HCT116 (cell line): ENCODE measurements at regions not wholly inside any gene's neighbourhood (a gene's known extent, or its start where the extent isn't known, plus 50 kb on each side); places are given as distances from the start of the nearest gene placed in this dataset.

Source experiments
- ATAC-seq: fragments of 200-7000 bp; cut with Tn5 transposase; 2 replicates; pipeline ENCODE4 v1.9.1; 2020; ENCODE audit warnings: mild to moderate bottlenecking, moderate library complexity
- BruUV-seq: library from RNA; stranded (reverse); fragments of 400-500 nt; replicated peaks from 2 replicates; lab custom pipeline; 2021; lab: Mats Ljungman, UMichigan
- CTCF ChIA-PET: fragments of 300-600 bp; sonication (Branson Sonifier 250); formaldehyde crosslinking; loops from one replicate; lab custom pipeline; 2021; ENCODE audit warnings: antibody characterized with exemption; lab: Charles Lee
- POLR2A ChIA-PET: fragments of 300-600, 350-600 bp; sonication (Branson Sonifier 250); formaldehyde crosslinking; loops from one replicate; lab custom pipeline; 2021; ENCODE audit warnings: antibody characterized with exemption; lab: Charles Lee
- RAD21 ChIA-PET, 2 experiments: fragments of 300-600 bp; sonication (Branson Sonifier 250); formaldehyde crosslinking; loops; one replicate each; lab custom pipeline; 2023; ENCODE audit warnings: low total read pairs in 2 of 2; ENCODE audit not compliant: uncharacterized antibody in 2 of 2, unreplicated experiment in 2 of 2, low non-redundant PET in 1 of 2; lab: Charles Lee
- DNase-seq: peaks from one replicate; pipeline ENCODE4 v3.0.0-alpha.2; 2010; ENCODE audit warnings: low read depth, low spot score
- H2AFZ ChIP-seq: fragments of 200-600 bp; shearing (Covaris generic), sonication (generic); 2 replicates; pipeline ENCODE4 v1.6.1; 2017; ENCODE audit warnings: low read depth, mixed run types, mixed read lengths, antibody characterized with exemption, low read length; ENCODE audit not compliant: poor library complexity, severe bottlenecking
- H3K27ac ChIP-seq: 2 replicates; pipeline ENCODE4 v1.5.1; 2012; ENCODE audit warnings: low read depth, low read length
- H3K27me3 ChIP-seq: fragments of 200-600 bp; sonication (generic); 2 replicates; pipeline ENCODE4 v1.6.1; 2016; ENCODE audit warnings: mixed run types, low read length, mixed read lengths; ENCODE audit not compliant: insufficient read depth
- H3K36me3 ChIP-seq, 2 experiments: fragments of 200-500 bp in 1 of 2; fragments of 200-600 bp in 1 of 2; sonication (Bioruptor generic) in 1 of 2; sonication (generic) in 1 of 2; 2 replicates each; pipeline versions ENCODE4 v1.5.1 to v1.6.1; 2014 to 2016; ENCODE audit warnings: low read length in 2 of 2, inconsistent platforms in 1 of 2, mixed read lengths in 1 of 2, mixed run types in 1 of 2; ENCODE audit not compliant: insufficient read depth in 2 of 2, control insufficient read depth in 1 of 2
- H3K4me1 ChIP-seq, 2 experiments: fragments of 200-600 bp in 1 of 2; sonication (generic) in 1 of 2; 2 replicates each; pipeline versions ENCODE4 v1.5.1 to v1.6.1; 2012 to 2017; ENCODE audit warnings: low read length in 2 of 2, inconsistent platforms in 1 of 2, mild to moderate bottlenecking in 1 of 2, mixed read lengths in 1 of 2, mixed run types in 1 of 2, moderate library complexity in 1 of 2; ENCODE audit not compliant: insufficient read depth in 2 of 2, control insufficient read depth in 1 of 2
- H3K4me2 ChIP-seq: fragments of 200-600 bp; sonication (generic); 2 replicates; pipeline ENCODE4 v1.6.1; 2017; ENCODE audit warnings: mixed run types, low read length, mixed read lengths
- H3K4me3 ChIP-seq, 2 experiments: fragments of 200-600 bp in 1 of 2; sonication (generic) in 1 of 2; replicated peaks in 1 of 2; 2 replicates each; pipeline ENCODE4 v1.5.1; 2011 to 2016; ENCODE audit warnings: low read length in 2 of 2, control low read depth in 1 of 2, low read depth in 1 of 2, mild to moderate bottlenecking in 1 of 2, mixed read lengths in 1 of 2, mixed run types in 1 of 2
- H3K79me2 ChIP-seq: fragments of 200-600 bp; sonication (generic); 2 replicates; pipeline ENCODE4 v1.6.1; 2017; ENCODE audit warnings: mild to moderate bottlenecking, mixed run types, low read length, moderate library complexity, mixed read lengths; ENCODE audit not compliant: insufficient read depth
- H3K9ac ChIP-seq: fragments of 200-600 bp; sonication (generic); 2 replicates; pipeline ENCODE4 v1.6.1; 2016; ENCODE audit warnings: low read length, mixed read lengths
- H3K9me2 ChIP-seq: fragments of 200-600 bp; sonication (generic), shearing (Covaris generic); 2 replicates; pipeline ENCODE4 v1.6.1; 2017; ENCODE audit warnings: mixed run types, mild to moderate bottlenecking, moderate library complexity; ENCODE audit not compliant: insufficient read depth
- H3K9me3 ChIP-seq, 2 experiments: fragments of 200-500 bp in 1 of 2; fragments of 200-600 bp in 1 of 2; sonication (Bioruptor generic) in 1 of 2; sonication (generic) in 1 of 2; 2 replicates each; pipeline ENCODE4 v1.6.1; 2014 to 2017; ENCODE audit warnings: low read length in 2 of 2, mixed read lengths in 2 of 2, inconsistent platforms in 1 of 2, low read depth in 1 of 2, mild to moderate bottlenecking in 1 of 2, mixed run types in 1 of 2, moderate library complexity in 1 of 2; ENCODE audit not compliant: control insufficient read depth in 1 of 2, insufficient read depth in 1 of 2
- H4K20me1 ChIP-seq: fragments of 200-600 bp; sonication (generic), shearing (Covaris generic); 2 replicates; pipeline ENCODE4 v1.6.1; 2017; ENCODE audit warnings: mixed run types, mild to moderate bottlenecking, moderate library complexity; ENCODE audit not compliant: insufficient read depth
- CBX3 ChIP-seq: IDR thresholded peaks from 2 replicates; pipeline ENCODE4 v1.6.1; 2012; ENCODE audit warnings: low read depth
- EGR1 ChIP-seq: IDR thresholded peaks from 2 replicates; pipeline ENCODE4 v1.6.1; 2012; ENCODE audit warnings: low read depth
- ELF1 ChIP-seq: IDR thresholded peaks from 2 replicates; pipeline ENCODE4 v1.6.1; 2012; ENCODE audit warnings: low read depth, borderline replicate concordance
- FOSL1 ChIP-seq: IDR thresholded peaks from 2 replicates; pipeline ENCODE4 v1.6.1; 2012; ENCODE audit warnings: low read depth
- POLR2A ChIP-seq: IDR thresholded peaks from 2 replicates; pipeline ENCODE4 v1.7.0; 2011; ENCODE audit warnings: borderline replicate concordance; ENCODE audit not compliant: insufficient read depth, insufficient read length; ENCODE audit errors: extremely low read depth
- POLR2AphosphoS5 ChIP-seq: IDR thresholded peaks from 2 replicates; pipeline ENCODE4 v1.6.1; 2011; ENCODE audit warnings: mild to moderate bottlenecking, low read depth, low read length, moderate library complexity
- SRF ChIP-seq: IDR thresholded peaks from 2 replicates; pipeline ENCODE4 v1.6.1; 2012; ENCODE audit warnings: low read depth
- TCF7L2 ChIP-seq: IDR thresholded peaks from 2 replicates; pipeline ENCODE4 v1.7.0; 2011; ENCODE audit warnings: borderline replicate concordance, inconsistent platforms; ENCODE audit not compliant: insufficient read depth, insufficient read length; ENCODE audit errors: extremely low read depth
- YY1 ChIP-seq: IDR thresholded peaks from 2 replicates; pipeline ENCODE4 v1.6.1; 2011; ENCODE audit warnings: low read length, low read depth, moderate library complexity, mild to moderate bottlenecking; ENCODE audit not compliant: insufficient replicate concordance; ENCODE audit errors: extremely low read depth
- ZFX ChIP-seq: fragments of 450-650 bp; IDR thresholded peaks from 2 replicates; pipeline ENCODE4 v1.6.1; 2017
- ZNF274 ChIP-seq: fragments of 200-500 bp; sonication (Bioruptor generic); IDR thresholded peaks from 2 replicates; pipeline ENCODE4 v1.6.1; 2014; ENCODE audit warnings: mild to moderate bottlenecking, low read depth, low read length, inconsistent platforms
- intact Hi-C: fragments of 100-400 bp; cut with micrococcal nuclease; formaldehyde crosslinking; loops from 2 replicates; pipeline ENCODE4 v1.10.0; 2022
- TF ChIP-seq, protein P1 (sequence below): IDR thresholded peaks from 2 replicates; pipeline ENCODE4 v1.6.1; 2012
- TF ChIP-seq, protein P2 (sequence below), 3 experiments: fragments of 200-600 bp in 1 of 3; sonication (generic) in 1 of 3; IDR thresholded peaks in 2 of 3; conservative IDR thresholded peaks in 1 of 3; 2 replicates each; pipeline ENCODE4 v1.5.1; 2012 to 2017; ENCODE audit warnings: low read depth in 2 of 3, low read length in 2 of 3, antibody characterized with exemption in 1 of 3, borderline replicate concordance in 1 of 3, control low read depth in 1 of 3, mild to moderate bottlenecking in 1 of 3, mixed read lengths in 1 of 3, mixed run types in 1 of 3, moderate library complexity in 1 of 3; ENCODE audit not compliant: insufficient read depth in 1 of 3

DNA sequence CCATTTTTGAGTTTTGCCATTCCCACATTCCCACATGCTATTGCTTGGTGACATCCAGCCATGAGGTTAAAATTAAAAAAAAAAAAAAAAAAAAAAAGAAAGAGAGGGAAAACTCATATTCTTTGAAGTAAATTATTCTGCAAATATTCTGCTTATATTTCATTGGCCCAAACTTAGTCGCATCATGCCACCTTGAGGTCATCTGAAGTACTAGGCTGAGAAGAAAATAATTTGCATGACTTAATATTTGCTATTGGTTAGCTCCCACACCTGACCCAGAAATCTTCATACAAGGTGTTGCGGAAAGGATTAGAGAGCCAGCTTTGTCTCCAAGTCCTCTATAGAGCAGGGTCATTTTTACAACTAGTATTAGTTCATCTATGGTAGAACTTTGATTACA, 2206.0 kb downstream of the MRPL39 start:
- ChIA-PET CTCF (no interaction called here), RAD21 (no interaction called here), POLR2A (no interaction called here)
- TF ChIP-seq, protein P1, sequence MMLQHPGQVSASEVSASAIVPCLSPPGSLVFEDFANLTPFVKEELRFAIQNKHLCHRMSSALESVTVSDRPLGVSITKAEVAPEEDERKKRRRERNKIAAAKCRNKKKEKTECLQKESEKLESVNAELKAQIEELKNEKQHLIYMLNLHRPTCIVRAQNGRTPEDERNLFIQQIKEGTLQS: no peak
- no peak for TF ChIP-seq ELF1
- TF ChIP-seq, protein P2, sequence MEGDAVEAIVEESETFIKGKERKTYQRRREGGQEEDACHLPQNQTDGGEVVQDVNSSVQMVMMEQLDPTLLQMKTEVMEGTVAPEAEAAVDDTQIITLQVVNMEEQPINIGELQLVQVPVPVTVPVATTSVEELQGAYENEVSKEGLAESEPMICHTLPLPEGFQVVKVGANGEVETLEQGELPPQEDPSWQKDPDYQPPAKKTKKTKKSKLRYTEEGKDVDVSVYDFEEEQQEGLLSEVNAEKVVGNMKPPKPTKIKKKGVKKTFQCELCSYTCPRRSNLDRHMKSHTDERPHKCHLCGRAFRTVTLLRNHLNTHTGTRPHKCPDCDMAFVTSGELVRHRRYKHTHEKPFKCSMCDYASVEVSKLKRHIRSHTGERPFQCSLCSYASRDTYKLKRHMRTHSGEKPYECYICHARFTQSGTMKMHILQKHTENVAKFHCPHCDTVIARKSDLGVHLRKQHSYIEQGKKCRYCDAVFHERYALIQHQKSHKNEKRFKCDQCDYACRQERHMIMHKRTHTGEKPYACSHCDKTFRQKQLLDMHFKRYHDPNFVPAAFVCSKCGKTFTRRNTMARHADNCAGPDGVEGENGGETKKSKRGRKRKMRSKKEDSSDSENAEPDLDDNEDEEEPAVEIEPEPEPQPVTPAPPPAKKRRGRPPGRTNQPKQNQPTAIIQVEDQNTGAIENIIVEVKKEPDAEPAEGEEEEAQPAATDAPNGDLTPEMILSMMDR (IDR thresholded peaks at IDR 0.05 in 2 of 3, conservative IDR thresholded peaks at IDR 0.05 in 1 of 3; ENCODE audit: borderline replicate concordance in 1 of 3, insufficient read depth in 1 of 3, low read depth in 2 of 3, low read length in 2 of 3): peak in 1 of 3 experiments; percentile 16; a peak in 1 of 6 replicates
- H4K20me1 ChIP-seq: no peaks in the 10 kb centered on the region
- no peak for DNase-seq
- no peaks in the 10 kb centered on the region for H3K36me3 ChIP-seq
- no peak overlapping the region for H3K9ac ChIP-seq
- H3K9me3 ChIP-seq: peaks cover 10 to 11% of the 10 kb centered on the region in 2 experiments; a peak in 3 of 4 replicates
- H3K27me3 ChIP-seq: no peaks in the 10 kb centered on the region
- no peak for ATAC-seq
- no peak overlapping the region for H3K4me3 ChIP-seq
- no peaks in the 10 kb centered on the region for H3K4me1 ChIP-seq
- no TSS peak for BruUV-seq
- no peak overlapping the region for H3K4me2 ChIP-seq
- intact Hi-C loops: no loop called here
- no peaks in the 10 kb centered on the region for H3K79me2 ChIP-seq
- H2AFZ ChIP-seq: no peak overlapping the region
- H3K27ac ChIP-seq: no peak overlapping the region
- H3K9me2 ChIP-seq: no peaks in the 10 kb centered on the region

DNA sequence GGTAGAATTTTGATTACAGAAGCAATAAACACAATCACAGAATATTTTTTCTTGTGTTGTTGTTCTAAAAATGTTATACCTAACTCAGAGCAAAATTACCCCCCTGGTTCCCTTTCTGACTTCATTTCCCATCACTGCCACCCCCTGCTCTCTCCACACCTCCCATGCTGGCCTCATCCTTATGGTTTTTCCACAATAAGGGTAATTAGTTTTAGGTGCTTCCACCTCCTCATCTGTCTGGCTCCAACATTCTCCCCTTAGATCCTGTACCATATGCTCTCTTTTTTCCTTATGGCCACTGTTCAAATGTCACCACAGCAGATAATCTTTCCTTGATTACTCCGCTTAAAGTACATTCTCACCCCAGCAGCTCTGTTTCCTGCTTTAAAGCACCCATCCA, 2208.6 kb downstream of the MRPL39 start:
- no peaks in the 10 kb centered on the region for H3K36me3 ChIP-seq
- H3K4me1 ChIP-seq: no peaks in the 10 kb centered on the region
- no peak overlapping the region for H3K9ac ChIP-seq
- BruUV-seq: no TSS peak
- H3K4me3 ChIP-seq: no peak overlapping the region
- CTCF ChIA-PET: no interaction called here
- no peaks in the 10 kb centered on the region for H4K20me1 ChIP-seq
- H3K27ac ChIP-seq: no peak overlapping the region
- no peaks in the 10 kb centered on the region for H3K27me3 ChIP-seq
- H2AFZ ChIP-seq: no peak overlapping the region
- no peak overlapping the region for H3K4me2 ChIP-seq
- no peak for DNase-seq
- ATAC-seq: no peak
- RAD21 ChIA-PET: no interaction called here
- intact Hi-C loops: no loop called here
- no peaks in the 10 kb centered on the region for H3K79me2 ChIP-seq
- POLR2A ChIA-PET: no interaction called here
- H3K9me2 ChIP-seq: no peaks in the 10 kb centered on the region
- H3K9me3 ChIP-seq: peaks cover 10 to 15% of the 10 kb centered on the region in 2 experiments; a peak in 2 of 4 replicates
- TF ChIP-seq ZNF274 (no peak), EGR1 (no peak), FOSL1 (no peak), POLR2A (no peak), CBX3 (no peak), POLR2AphosphoS5 (no peak), TCF7L2 (no peak), ZFX (no peak), YY1 (no peak), SRF (no peak)
- TF ChIP-seq, protein P1: no peak
- TF ChIP-seq, protein P2 (IDR thresholded peaks at IDR 0.05 in 2 of 3, conservative IDR thresholded peaks at IDR 0.05 in 1 of 3; ENCODE audit: borderline replicate concordance in 1 of 3, insufficient read depth in 1 of 3, low read depth in 2 of 3, low read length in 2 of 3): no peak
